IgD-negative memory B cell (primary cell): ENCODE measurements at regions not wholly inside any gene's neighbourhood (a gene's known extent, or its start where the extent isn't known, plus 50 kb on each side); places are given as distances from the start of the nearest gene placed in this dataset.
"Not testable (repeated sequence)": the region's sequence is repeated elsewhere in the genome, so short reads cannot be mapped to it uniquely, and the experiment has no call there.

Experiments used
- H3K27ac Mint-ChIP-seq, 3 donors: one replicate each; pipeline ENCODE4 v1.8.0; 2020 to 2022; ENCODE audit warnings: mild to moderate bottlenecking in 3 of 3, mixed read lengths in 3 of 3, moderate library complexity in 1 of 3
- H3K27me3 Mint-ChIP-seq: one replicate; pipeline ENCODE4 v1.8.0; 2021; ENCODE audit warnings: mixed read lengths
- H3K36me3 Mint-ChIP-seq: one replicate; pipeline ENCODE4 v1.8.0; 2020; ENCODE audit warnings: mild to moderate bottlenecking, mixed read lengths
- H3K4me1 Mint-ChIP-seq, 3 donors: one replicate each; pipeline ENCODE4 v1.8.0; 2020 to 2022; ENCODE audit warnings: mixed read lengths in 3 of 3, mild to moderate bottlenecking in 1 of 3
- H3K4me3 Mint-ChIP-seq, 4 donors: one replicate each; pipeline ENCODE4 v1.8.0; 2020 to 2022; ENCODE audit warnings: mild to moderate bottlenecking in 4 of 4, mixed read lengths in 4 of 4, moderate library complexity in 3 of 4
- H3K9me3 Mint-ChIP-seq, 3 donors: one replicate each; pipeline ENCODE4 v1.8.0; 2020 to 2021; ENCODE audit warnings: mixed read lengths in 3 of 3, mild to moderate bottlenecking in 1 of 3

GRCh38 chr3:30443756-30444673 lies 162.4 kb upstream of the TGFBR2 start:
- no peaks in the 10 kb centered on the region for H3K4me1 Mint-ChIP-seq
- H3K27ac Mint-ChIP-seq, result no peak overlapping the region
- H3K4me3 Mint-ChIP-seq, result no peak overlapping the region
- H3K9me3 Mint-ChIP-seq, result no peaks in the 10 kb centered on the region
- H3K27me3 Mint-ChIP-seq, result no peaks in the 10 kb centered on the region
- H3K36me3 Mint-ChIP-seq, result no peaks in the 10 kb centered on the region

- H3K4me3 Mint-ChIP-seq, result no peak overlapping the region
- peaks cover 0 to 1% (median 0%) of the 10 kb centered on the region in 3 donors for H3K4me1 Mint-ChIP-seq
- H3K27ac Mint-ChIP-seq, result no peak overlapping the region
- H3K36me3 Mint-ChIP-seq, result peaks cover 3% of the 10 kb centered on the region
- peaks cover 2 to 5% (median 3%) of the 10 kb centered on the region in 3 donors for H3K9me3 Mint-ChIP-seq
- no peaks in the 10 kb centered on the region for H3K27me3 Mint-ChIP-seq
Measured at GRCh38 chr3:30448450-30449289, 157.7 kb upstream of the TGFBR2 start.

GRCh38 chr3:30449290-30449632 lies 157.1 kb upstream of the TGFBR2 start:
- no peaks in the 10 kb centered on the region for H3K27me3 Mint-ChIP-seq
- H3K4me1 Mint-ChIP-seq, result peaks cover 0 to 1% (median 0%) of the 10 kb centered on the region in 3 donors
- peaks cover 3% of the 10 kb centered on the region for H3K36me3 Mint-ChIP-seq
- peaks cover 2 to 5% (median 3%) of the 10 kb centered on the region in 3 donors for H3K9me3 Mint-ChIP-seq
- no peak overlapping the region for H3K4me3 Mint-ChIP-seq
- no peak overlapping the region for H3K27ac Mint-ChIP-seq

- no peak overlapping the region for H3K4me3 Mint-ChIP-seq
- peaks cover 0 to 1% (median 0%) of the 10 kb centered on the region in 3 donors for H3K4me1 Mint-ChIP-seq
- no peak overlapping the region for H3K27ac Mint-ChIP-seq
- no peaks in the 10 kb centered on the region for H3K27me3 Mint-ChIP-seq
- peaks cover 3% of the 10 kb centered on the region for H3K36me3 Mint-ChIP-seq
- peaks cover 2 to 5% (median 4%) of the 10 kb centered on the region in 3 donors for H3K9me3 Mint-ChIP-seq
Measured at GRCh38 chr3:30452446-30452845, 154.0 kb upstream of the TGFBR2 start.

- Mint-ChIP-seq H3K36me3 (peaks cover 7% of the 10 kb centered on the region), H3K4me3 (no peak overlapping the region)
Measured at GRCh38 chr3:30453360-30454039, 152.9 kb upstream of the TGFBR2 start.

GRCh38 chr3:30454636-30455035 lies 151.8 kb upstream of the TGFBR2 start:
- peaks cover 3 to 5% (median 4%) of the 10 kb centered on the region in 3 donors for H3K9me3 Mint-ChIP-seq
- peaks cover 7% of the 10 kb centered on the region for H3K36me3 Mint-ChIP-seq
- H3K4me3 Mint-ChIP-seq, result no peak overlapping the region
- H3K27me3 Mint-ChIP-seq, result no peaks in the 10 kb centered on the region
- H3K4me1 Mint-ChIP-seq, result peaks cover 0 to 2% (median 0%) of the 10 kb centered on the region in 3 donors
- no peak overlapping the region for H3K27ac Mint-ChIP-seq

More at GRCh38 chr3:30453360-30454039, 152.9 kb upstream of the TGFBR2 start:
- H3K27me3 Mint-ChIP-seq, result no peaks in the 10 kb centered on the region
- H3K4me1 Mint-ChIP-seq, result peaks cover 0 to 2% (median 0%) of the 10 kb centered on the region in 3 donors
- H3K9me3 Mint-ChIP-seq, result peaks cover 2 to 5% (median 4%) of the 10 kb centered on the region in 3 donors
- no peak overlapping the region for H3K27ac Mint-ChIP-seq

- not testable (repeated sequence) for H3K27ac Mint-ChIP-seq, H3K36me3 Mint-ChIP-seq, H3K4me3 Mint-ChIP-seq, H3K9me3 Mint-ChIP-seq, H3K4me1 Mint-ChIP-seq, H3K27me3 Mint-ChIP-seq
Measured at GRCh38 chr3:30455112-30455511, 151.3 kb upstream of the TGFBR2 start.

- Mint-ChIP-seq H3K4me1 (peaks cover 0 to 1% (median 0%) of the 10 kb centered on the region in 3 donors), H3K36me3 (peaks cover 4% of the 10 kb centered on the region), H3K27me3 (no peaks in the 10 kb centered on the region), H3K27ac (no peak overlapping the region), H3K9me3 (peaks cover 5 to 6% (median 6%) of the 10 kb centered on the region in 3 donors), H3K4me3 (no peak overlapping the region)
Measured at GRCh38 chr3:30455840-30456239, 150.6 kb upstream of the TGFBR2 start.

GRCh38 chr3:30456264-30456663 lies 150.1 kb upstream of the TGFBR2 start:
- Mint-ChIP-seq H3K27me3 (no peaks in the 10 kb centered on the region), H3K27ac (no peak overlapping the region), H3K9me3 (peaks cover 5 to 6% (median 6%) of the 10 kb centered on the region in 3 donors), H3K4me1 (peaks cover 0 to 1% (median 0%) of the 10 kb centered on the region in 3 donors), H3K4me3 (no peak overlapping the region), H3K36me3 (peaks cover 4% of the 10 kb centered on the region)

GRCh38 chr3:30457081-30457480 lies 149.3 kb upstream of the TGFBR2 start:
- Mint-ChIP-seq H3K4me3 (no peak overlapping the region), H3K36me3 (peaks cover 5% of the 10 kb centered on the region), H3K9me3 (peaks cover 5 to 6% (median 5%) of the 10 kb centered on the region in 3 donors), H3K4me1 (peaks cover 0 to 1% (median 0%) of the 10 kb centered on the region in 3 donors), H3K27me3 (no peaks in the 10 kb centered on the region), H3K27ac (no peak overlapping the region)

GRCh38 chr3:30457726-30458125 lies 148.7 kb upstream of the TGFBR2 start:
- Mint-ChIP-seq H3K36me3 (peaks cover 5% of the 10 kb centered on the region), H3K27ac (no peak overlapping the region), H3K4me3 (no peak overlapping the region), H3K9me3 (peaks cover 1 to 5% (median 5%) of the 10 kb centered on the region in 3 donors), H3K4me1 (peaks cover 0 to 1% (median 0%) of the 10 kb centered on the region in 3 donors), H3K27me3 (no peaks in the 10 kb centered on the region)

GRCh38 chr3:30458376-30459171 lies 147.8 kb upstream of the TGFBR2 start:
- H3K9me3 Mint-ChIP-seq, result peaks cover 0 to 5% (median 4%) of the 10 kb centered on the region in 3 donors
- H3K27me3 Mint-ChIP-seq, result no peaks in the 10 kb centered on the region
- peaks cover 5% of the 10 kb centered on the region for H3K36me3 Mint-ChIP-seq
- H3K27ac Mint-ChIP-seq, result no peak overlapping the region
- H3K4me3 Mint-ChIP-seq, result no peak overlapping the region
- peaks cover 0 to 1% (median 0%) of the 10 kb centered on the region in 3 donors for H3K4me1 Mint-ChIP-seq

- Mint-ChIP-seq H3K27me3 (no peaks in the 10 kb centered on the region), H3K4me1 (peaks cover 0 to 1% (median 0%) of the 10 kb centered on the region in 3 donors), H3K9me3 (peaks cover 4 to 7% (median 5%) of the 10 kb centered on the region in 3 donors), H3K4me3 (peak overlapping the region in 1 of 4 donors; percentile 25), H3K36me3 (peaks cover 5% of the 10 kb centered on the region), H3K27ac (no peak overlapping the region)
Measured at GRCh38 chr3:30461311-30461710, 145.1 kb upstream of the TGFBR2 start.
